Aorta (tissue), 5 donors: ENCODE measurements at regions not wholly inside any gene's neighbourhood (a gene's known extent, or its start where the extent isn't known, plus 50 kb on each side); places are given as distances from the start of the nearest gene placed in this dataset.
"Not testable (repeated sequence)": the region's sequence is repeated elsewhere in the genome, so short reads cannot be mapped to it uniquely, and the experiment has no call there.

Source experiments
- ATAC-seq: fragments of 200-7000 bp; cut with Tn5 transposase; one replicate; pipeline ENCODE4 v1.9.1; 2022; ENCODE audit warnings: moderate library complexity; ENCODE audit not compliant: low FRiP score
- DNase-seq, 2 donors: peaks; one replicate each; pipeline ENCODE4 v3.0.0-alpha.2; 2020
- H3K27ac ChIP-seq, 2 donors: one replicate each; pipeline ENCODE4 v1.5.1; 2013; ENCODE audit warnings: low read length in 2 of 2, mild to moderate bottlenecking in 2 of 2, moderate library complexity in 2 of 2, control low read depth in 1 of 2, inconsistent platforms in 1 of 2, low read depth in 1 of 2
- H3K27me3 ChIP-seq, 2 donors: one replicate each; pipeline ENCODE4 v1.6.1; 2013; ENCODE audit warnings: control low read depth in 1 of 2, low read length in 1 of 2, mild to moderate bottlenecking in 1 of 2, moderate library complexity in 1 of 2; ENCODE audit not compliant: insufficient read depth in 2 of 2, control insufficient read depth in 1 of 2
- H3K36me3 ChIP-seq, 2 donors: one replicate each; pipeline ENCODE4 v1.6.1; 2013; ENCODE audit warnings: control low read depth in 1 of 2, low read length in 1 of 2, mild to moderate bottlenecking in 1 of 2; ENCODE audit not compliant: insufficient read depth in 2 of 2, control insufficient read depth in 1 of 2
- H3K4me1 ChIP-seq, 2 donors: one replicate each; pipeline ENCODE4 v1.6.1; 2013; ENCODE audit warnings: low read length in 2 of 2, control low read depth in 1 of 2, mild to moderate bottlenecking in 1 of 2, moderate library complexity in 1 of 2; ENCODE audit not compliant: insufficient read depth in 2 of 2, control insufficient read depth in 1 of 2
- H3K4me3 ChIP-seq, 2 donors: one replicate each; pipeline ENCODE4 v1.5.1; 2013; ENCODE audit warnings: low read length in 2 of 2, control low read depth in 1 of 2, mild to moderate bottlenecking in 1 of 2
- H3K9me3 ChIP-seq: one replicate; pipeline ENCODE4 v1.6.1; 2013; ENCODE audit warnings: mild to moderate bottlenecking, low read length; ENCODE audit not compliant: control insufficient read depth
- WGBS, 2 donors: extraction: QIAGEN DNeasy Blood & Tissue Kit; methylation state at CpG; one replicate each; pipeline ENCODE4 v1.1.7; 2013; 5-methylcytosine and 5-hydroxymethylcytosine counted together
- intact Hi-C, 2 donors: fragments of 100-400 bp; cut with DNase I; formaldehyde crosslinking; loops; one replicate each; pipeline versions ENCODE4 v1.14.2 to v1.15.0; 2022
- donor health status: healthy with polysubstance abuse.
- donor health status: Bipolar disorder and iron deficiency.
- donor health status: DM: no; HTN: no; CAD: no.
- donor health status: DM: no; HTN: no; CAD: no.
- donor health status: DM: yes; HTN: yes; CAD: no.

DNA sequence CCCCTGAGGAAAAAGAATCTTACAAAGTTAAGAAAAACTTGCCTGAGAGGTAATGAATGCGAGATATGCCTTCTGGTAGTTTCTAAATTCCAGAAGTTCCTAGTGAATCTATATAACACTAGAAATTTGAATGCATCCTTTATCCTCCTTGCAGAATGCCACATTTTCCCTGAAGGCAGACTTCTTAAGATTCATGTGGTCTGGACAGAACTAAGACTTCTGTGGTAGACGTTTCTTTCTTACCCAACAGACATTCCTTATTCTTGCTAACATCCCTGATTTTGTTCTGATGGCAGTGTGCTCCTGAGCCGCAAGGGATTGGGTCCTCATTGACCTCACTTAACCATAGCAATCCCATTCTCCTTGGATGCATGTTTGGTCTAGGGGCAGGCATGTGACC is 121.3 kb upstream of the PAPPA2 start:
- 70 to 75% methylated on average over 3 of the region's 3 CpGs for WGBS, 2 donors
- intact Hi-C loops = no loop called here
- ATAC-seq = no peak

DNA sequence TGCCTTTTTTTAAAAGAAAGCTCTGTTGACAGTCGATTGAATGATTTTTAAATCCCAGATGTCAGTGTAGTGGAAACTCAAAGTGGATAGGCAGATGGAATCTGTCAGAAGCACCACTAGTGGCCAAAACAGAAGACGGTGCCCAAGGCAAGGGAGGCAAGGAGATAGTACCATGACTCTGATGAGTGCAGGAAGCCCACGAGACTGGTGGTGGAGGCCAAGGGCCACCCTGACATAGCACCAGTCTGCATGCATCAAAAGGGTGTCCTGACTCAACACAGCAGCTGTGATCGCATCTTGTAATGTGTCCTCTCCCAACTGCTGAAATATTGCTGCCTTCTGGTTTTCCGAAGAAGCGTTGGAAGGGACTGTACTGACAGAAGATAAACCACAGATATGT is 124.1 kb upstream of the PAPPA2 start:
- Histone ChIP-seq H3K4me3 (no peak overlapping the region), H3K27ac (no peak overlapping the region), H3K9me3 (peaks cover 2% of the 10 kb centered on the region), H3K27me3 (no peaks in the 10 kb centered on the region), H3K4me1 (no peaks in the 10 kb centered on the region), H3K36me3 (no peaks in the 10 kb centered on the region)
- DNase-seq (no peak), ATAC-seq (no peak)
- intact Hi-C loops = no loop called here
- 72 to 78% methylated on average over 6 of the region's 6 CpGs for WGBS, 2 donors

More for the DNA sequence above, 121.3 kb upstream of the PAPPA2 start:
- H3K27ac ChIP-seq = no peak overlapping the region
- H3K9me3 ChIP-seq = peaks cover 3% of the 10 kb centered on the region
- DNase-seq = no peak
- H3K36me3 ChIP-seq = no peaks in the 10 kb centered on the region
- H3K4me3 ChIP-seq = no peak overlapping the region
- H3K27me3 ChIP-seq = no peaks in the 10 kb centered on the region
- H3K4me1 ChIP-seq = no peaks in the 10 kb centered on the region

DNA sequence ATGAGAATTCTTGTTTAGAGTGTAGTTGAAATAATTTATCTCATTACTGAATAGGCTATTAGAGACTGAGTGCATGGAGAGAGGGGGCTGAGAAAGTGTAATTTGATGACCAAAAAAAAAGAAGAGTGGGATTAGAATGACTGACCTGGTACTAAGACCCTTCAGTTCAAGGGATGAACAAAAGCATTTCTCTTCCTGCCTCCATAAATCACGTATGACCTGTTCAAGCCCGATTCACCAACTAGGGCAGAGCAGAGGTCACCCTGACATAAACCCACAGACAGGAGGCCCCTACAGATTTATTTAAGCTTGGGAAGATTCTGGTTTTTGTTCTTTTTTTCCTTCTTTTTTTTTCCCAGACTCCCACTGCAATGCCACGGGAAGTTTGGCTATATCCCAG is 123.7 kb upstream of the COP1 start:
- no peaks in the 10 kb centered on the region for H3K9me3 ChIP-seq
- WGBS, 2 donors = 13 to 28% methylated on average over 3 of the region's 3 CpGs
- H3K27me3 ChIP-seq = no peaks in the 10 kb centered on the region
- no peaks in the 10 kb centered on the region for H3K36me3 ChIP-seq
- no peak for DNase-seq
- intact Hi-C loops = no loop called here
- H3K27ac ChIP-seq = no peak overlapping the region
- no peak overlapping the region for H3K4me3 ChIP-seq
- no peak for ATAC-seq
- H3K4me1 ChIP-seq = no peaks in the 10 kb centered on the region

DNA sequence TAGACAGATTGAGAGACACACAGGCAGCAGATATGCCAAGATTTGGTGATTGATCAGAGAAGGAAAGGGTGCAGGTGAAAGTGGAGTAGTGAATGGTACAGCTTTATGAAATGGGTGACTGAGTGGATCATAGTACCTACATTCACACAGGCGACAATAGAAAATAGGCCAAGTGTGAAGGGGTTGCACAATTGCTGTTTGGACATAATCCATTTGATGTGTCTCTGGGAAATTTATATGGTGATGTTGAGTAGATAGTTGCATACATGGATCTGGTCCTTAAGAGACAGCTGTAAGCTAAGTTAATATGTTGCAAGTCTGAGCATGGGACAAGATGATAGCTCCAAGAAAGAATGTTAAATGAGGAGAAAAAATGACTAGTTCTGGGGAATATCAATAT is 118.6 kb upstream of the COP1 start:
- no peak for DNase-seq
- Histone ChIP-seq H3K9me3 (peaks cover 2% of the 10 kb centered on the region), H3K27me3 (no peaks in the 10 kb centered on the region), H3K36me3 (no peaks in the 10 kb centered on the region), H3K27ac (no peak overlapping the region), H3K4me3 (no peak overlapping the region), H3K4me1 (no peaks in the 10 kb centered on the region)
- WGBS, 2 donors = 76 to 93% methylated on average over 1 of the region's 1 CpG
- intact Hi-C loops = no loop called here
- ATAC-seq = no peak

DNA sequence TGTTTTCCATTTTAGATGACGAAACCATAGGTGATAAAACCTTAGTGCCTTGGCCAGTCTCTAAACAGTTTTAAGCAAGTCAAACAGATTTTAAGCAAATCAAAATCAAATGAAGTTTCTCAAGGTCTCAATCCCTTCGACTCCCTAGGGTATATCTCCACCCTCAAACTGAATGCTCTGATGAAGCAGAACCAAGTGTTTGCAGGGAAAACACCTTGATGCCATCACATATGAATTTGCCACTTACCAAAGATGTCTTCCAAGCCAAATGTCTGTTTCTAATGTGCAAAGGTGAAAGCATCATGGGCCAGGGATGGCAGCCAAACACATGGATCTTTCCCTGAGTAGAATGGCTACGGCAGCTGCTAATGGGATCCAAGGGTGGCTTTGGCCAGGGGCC is 116.4 kb upstream of the COP1 start:
- intact Hi-C loops = no loop called here
- no peak for DNase-seq
- ATAC-seq = no peak
- Histone ChIP-seq H3K4me1 (no peaks in the 10 kb centered on the region), H3K27ac (no peak overlapping the region), H3K9me3 (peaks cover 2% of the 10 kb centered on the region), H3K4me3 (no peak overlapping the region), H3K36me3 (no peaks in the 10 kb centered on the region), H3K27me3 (no peaks in the 10 kb centered on the region)
- WGBS, 2 donors = 74 to 77% methylated on average over 3 of the region's 3 CpGs

DNA sequence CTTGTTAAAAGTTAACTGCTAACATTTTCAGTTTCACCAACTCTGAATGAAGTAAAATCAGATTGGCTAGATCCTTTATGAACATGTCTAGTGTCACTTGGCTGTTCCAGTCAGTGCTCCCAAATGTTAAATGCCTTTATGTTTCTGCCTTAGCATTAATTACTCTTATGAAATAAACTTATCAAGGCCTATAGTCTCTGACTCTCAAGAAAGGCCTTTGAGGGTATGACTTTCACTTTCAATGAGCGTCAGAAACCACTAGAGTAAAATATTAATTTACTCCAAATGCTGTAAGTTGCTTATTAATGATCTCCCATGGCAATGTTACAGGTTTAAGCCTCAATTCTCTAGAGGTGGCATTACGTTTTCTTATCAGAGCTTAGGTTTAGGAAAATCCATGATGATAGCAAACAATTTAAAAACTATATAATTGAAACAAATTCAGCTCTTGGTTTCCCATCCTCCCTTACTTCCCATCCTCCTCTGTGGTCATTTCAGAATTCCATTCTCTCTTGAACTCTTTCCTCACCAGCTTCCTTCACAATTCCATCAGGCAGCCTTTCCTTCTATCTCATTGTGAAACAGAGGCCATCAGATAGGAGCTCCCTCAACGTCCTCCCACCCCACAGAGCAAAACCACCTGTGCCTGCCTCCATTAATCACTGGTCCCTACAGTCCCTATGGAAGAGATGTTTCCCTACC is 108.6 kb upstream of the COP1 start:
- Histone ChIP-seq H3K27ac (no peak overlapping the region), H3K4me1 (no peaks in the 10 kb centered on the region), H3K27me3 (no peaks in the 10 kb centered on the region), H3K4me3 (no peak overlapping the region), H3K9me3 (peaks cover 2% of the 10 kb centered on the region), H3K36me3 (no peaks in the 10 kb centered on the region)
- 50 to 52% methylated on average over 3 of the region's 3 CpGs for WGBS, 2 donors
- DNase-seq (no peak), ATAC-seq (no peak)
- intact Hi-C loops = no loop called here

DNA sequence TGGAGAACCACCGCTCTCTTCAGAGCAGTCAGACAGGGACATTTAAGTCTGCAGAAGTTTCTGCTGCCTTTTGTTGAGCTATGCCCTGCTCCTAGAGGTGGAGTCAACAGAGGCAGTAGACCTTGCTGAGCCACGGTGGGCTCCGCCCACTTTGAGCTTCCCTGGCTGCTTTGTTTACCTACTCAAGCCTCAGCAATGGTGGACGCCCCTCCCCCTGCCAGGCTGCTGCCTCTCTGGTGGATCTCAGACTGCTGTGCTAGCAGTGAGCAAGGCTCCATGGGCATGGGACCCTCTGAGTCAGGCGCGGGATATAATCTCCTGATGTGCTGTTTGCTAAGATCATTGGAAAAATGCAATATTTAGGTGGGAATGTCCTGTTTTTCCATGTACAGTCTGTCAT is 89.5 kb upstream of the COP1 start:
- H3K9me3 ChIP-seq = not testable (repeated sequence)

DNA sequence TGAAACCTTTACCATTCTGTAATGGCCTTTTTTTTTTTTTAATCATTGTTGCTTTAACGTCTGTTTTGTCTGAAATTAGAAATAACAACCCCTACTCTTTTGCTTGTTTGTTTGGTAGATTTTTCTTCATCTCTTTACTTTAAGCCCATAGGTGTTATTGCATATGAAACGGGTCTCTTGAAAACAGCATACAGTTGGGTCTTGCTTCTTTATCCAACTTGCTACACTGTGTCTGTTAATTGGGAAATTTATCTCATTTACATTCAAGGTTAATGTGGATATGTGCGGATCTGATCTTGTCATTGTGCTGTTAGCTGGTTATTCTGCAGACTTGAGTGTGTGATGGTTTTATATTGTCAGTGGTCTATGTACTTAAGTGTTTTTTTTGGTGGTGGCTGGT is 78.9 kb upstream of the COP1 start:
- 69 to 70% methylated on average over 3 of the region's 3 CpGs for WGBS, 2 donors
- Histone ChIP-seq H3K27ac (no peak overlapping the region), H3K36me3 (no peaks in the 10 kb centered on the region), H3K4me1 (no peaks in the 10 kb centered on the region), H3K9me3 (peaks cover 2% of the 10 kb centered on the region), H3K27me3 (no peaks in the 10 kb centered on the region), H3K4me3 (no peak overlapping the region)
- DNase-seq = no peak
- intact Hi-C loops = no loop called here
- no peak for ATAC-seq

More for the DNA sequence above, 89.5 kb upstream of the COP1 start:
- H3K27me3 ChIP-seq, ATAC-seq, H3K4me3 ChIP-seq, H3K27ac ChIP-seq, H3K36me3 ChIP-seq, intact Hi-C loops, DNase-seq, H3K4me1 ChIP-seq: not testable (repeated sequence)
- WGBS, 2 donors = 91 to 94% methylated on average over 6 of the region's 6 CpGs

DNA sequence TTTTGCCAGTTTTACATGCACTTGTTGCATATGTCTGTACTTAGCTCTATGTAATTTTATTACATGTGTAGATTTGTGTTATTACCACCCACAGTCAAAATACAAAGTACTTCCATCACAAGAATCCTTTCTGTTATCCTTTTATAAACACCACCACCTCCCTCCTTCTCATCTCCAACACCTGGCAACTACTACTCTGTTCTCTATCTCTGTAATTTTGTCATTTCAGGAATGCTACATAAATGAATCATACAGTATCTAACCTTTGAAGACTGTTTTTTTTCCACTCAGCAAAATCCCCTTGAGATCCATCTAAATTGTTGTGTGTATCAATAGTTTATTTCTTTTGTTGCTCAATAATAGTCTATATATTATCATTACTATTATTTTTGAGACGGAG is 64.5 kb upstream of the COP1 start:
- peaks cover 2% of the 10 kb centered on the region for H3K9me3 ChIP-seq
- intact Hi-C loops = no loop called here
- H3K4me1 ChIP-seq = no peaks in the 10 kb centered on the region
- no peak overlapping the region for H3K4me3 ChIP-seq
- no peaks in the 10 kb centered on the region for H3K27me3 ChIP-seq
- no peak for DNase-seq
- ATAC-seq = no peak
- no peaks in the 10 kb centered on the region for H3K36me3 ChIP-seq
- 88 to 89% methylated on average over 1 of the region's 1 CpG for WGBS, 2 donors
- H3K27ac ChIP-seq = no peak overlapping the region
